Stimulated activated CD4-positive, alpha-beta T cell treated with anti-CD3 and anti-CD28 coated beads, Interleukin-2, amount 100 ng/mL, for 24 hours (primary cell): ENCODE measurements at regions not wholly inside any gene's neighbourhood (a gene's known extent, or its start where the extent isn't known, plus 50 kb on each side); places are given as distances from the start of the nearest gene placed in this dataset.
"Not testable (repeated sequence)": the region's sequence is repeated elsewhere in the genome, so short reads cannot be mapped to it uniquely, and the experiment has no call there.

Experiments used
- DNase-seq, 2 donors: peaks; one replicate each; pipeline ENCODE4 v3.0.0-alpha.2; 2020

DNA sequence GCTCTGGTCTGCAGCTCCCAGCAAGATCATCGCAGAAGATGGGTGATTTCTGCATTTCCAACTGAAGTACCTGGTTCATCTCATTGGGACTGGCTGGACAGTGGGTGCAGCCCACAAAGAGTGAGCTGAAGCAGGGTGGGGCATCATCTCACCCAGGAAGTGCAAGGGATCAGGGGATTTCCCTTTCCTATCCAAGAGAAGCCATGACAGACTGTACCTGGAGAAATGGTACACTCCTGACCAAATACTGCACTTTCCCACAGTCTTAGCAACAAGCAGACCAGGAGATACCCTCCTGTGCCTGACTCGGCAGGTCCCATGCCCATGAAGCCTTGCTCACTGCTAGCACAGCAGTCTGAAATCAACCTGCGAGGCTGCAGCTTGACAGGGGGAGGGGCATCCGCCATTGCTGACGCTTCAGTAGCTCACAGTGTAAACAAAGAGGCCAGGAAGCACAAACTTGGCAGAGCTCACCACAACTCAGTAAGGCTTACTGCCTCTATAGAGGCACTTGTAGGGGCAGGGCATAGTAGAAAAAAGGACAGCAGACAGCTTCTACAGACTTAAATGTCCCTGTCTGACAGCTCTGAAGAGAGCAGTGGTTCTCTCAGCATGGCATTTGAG is 60.5 kb downstream of the AREG start:
- DNase-seq: not testable (repeated sequence)

- not testable (repeated sequence) for DNase-seq
Observed at GRCh38 chr4:74509363-74509762, 64.4 kb downstream of the AREG start.

DNA sequence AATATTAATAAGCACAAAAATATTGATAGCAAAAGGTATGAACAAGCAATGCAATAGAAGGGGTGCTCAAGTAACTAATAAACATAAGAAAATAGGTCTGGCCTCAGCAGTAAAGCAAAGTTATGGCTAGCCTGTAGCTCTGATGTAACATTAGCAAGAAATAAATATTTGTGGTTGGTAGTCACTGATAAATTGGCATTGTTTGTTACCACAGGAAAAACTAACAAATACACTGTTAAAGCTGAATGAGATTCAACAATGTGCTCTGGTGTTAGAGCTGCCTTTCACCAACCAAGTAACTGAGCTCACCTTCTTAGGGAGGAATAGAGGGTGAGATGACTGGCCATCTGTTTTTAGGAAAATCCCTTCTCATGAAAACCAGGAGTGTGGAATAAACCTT is 71.4 kb downstream of the AREG start:
- no peak for DNase-seq

GRCh38 chr4:74517996-74518395 is 73.1 kb downstream of the AREG start:
- no peak for DNase-seq

DNA sequence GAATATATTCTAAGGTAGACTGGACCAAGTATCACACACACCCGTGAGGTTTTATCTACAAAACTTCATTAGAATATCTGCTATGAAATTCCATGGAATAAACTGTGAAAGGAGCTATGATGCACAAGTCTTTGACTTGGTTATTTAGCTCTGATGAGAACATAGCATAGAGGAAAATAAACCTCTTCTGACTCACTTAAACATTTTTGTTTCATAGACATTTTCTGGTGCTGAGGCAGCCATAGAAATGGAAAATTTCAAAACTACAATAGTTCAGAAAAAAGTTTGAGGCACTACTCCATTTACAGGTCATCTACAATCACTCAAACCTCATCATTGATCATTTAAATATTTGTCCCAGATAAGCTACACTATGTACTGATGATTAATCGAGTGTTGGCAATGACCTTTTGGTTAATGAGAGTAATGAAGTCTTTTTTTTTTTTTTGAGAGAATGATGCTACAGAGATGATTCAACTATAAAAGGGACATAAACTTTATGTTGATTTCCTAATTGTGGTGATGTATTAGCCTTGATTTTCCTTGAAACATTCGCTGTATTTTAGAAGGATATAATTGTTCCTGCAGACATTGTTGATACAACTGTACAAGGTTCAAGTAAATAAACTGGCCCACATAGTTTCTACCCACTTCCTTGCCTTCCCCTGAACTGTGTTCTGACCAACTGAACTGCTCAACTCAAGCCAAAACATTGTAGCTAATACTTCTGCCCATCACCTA is 77.5 kb downstream of the AREG start:
- DNase-seq: no peak

DNA sequence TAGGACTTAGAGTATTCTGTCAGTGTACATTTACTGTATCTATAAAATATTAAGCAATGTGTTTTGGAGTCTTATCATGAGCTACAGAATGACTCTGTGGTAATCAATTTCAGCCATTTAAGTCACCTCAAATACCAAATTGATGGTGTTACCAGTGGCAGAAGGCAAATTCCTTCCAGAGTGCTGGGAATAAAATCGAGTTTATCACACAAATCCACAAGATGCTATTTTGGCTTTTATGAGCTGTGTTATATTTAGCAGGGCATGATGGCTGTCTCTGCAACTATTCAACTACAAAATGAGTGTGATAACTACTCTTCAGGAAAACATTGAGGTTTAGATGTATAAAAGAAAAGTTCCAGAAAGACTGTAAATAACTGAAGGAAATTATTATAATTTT is 78.2 kb downstream of the AREG start:
- DNase-seq: no peak

- DNase-seq: no peak
Observed at GRCh38 chr4:74524985-74525384, 80.0 kb downstream of the AREG start.

DNA sequence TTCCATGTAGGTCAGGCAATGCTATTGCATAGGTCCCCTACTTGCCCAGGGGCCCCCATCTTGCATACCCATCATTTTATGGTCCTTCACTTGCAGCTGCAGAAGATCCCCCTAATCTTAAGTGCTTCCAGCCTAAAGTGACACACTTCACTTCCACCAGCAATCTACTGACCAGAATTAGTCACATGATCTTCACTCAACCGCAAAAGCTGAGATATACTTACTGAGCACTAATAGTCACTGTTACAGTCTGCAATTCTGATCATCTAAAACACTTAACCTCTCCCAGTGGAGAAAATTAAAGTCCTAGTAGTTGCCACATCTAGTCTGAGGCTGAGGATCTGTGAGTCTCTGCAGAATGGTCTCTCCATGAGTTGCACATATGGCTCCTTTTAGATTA is 82.1 kb downstream of the AREG start:
- no peak for DNase-seq

DNA sequence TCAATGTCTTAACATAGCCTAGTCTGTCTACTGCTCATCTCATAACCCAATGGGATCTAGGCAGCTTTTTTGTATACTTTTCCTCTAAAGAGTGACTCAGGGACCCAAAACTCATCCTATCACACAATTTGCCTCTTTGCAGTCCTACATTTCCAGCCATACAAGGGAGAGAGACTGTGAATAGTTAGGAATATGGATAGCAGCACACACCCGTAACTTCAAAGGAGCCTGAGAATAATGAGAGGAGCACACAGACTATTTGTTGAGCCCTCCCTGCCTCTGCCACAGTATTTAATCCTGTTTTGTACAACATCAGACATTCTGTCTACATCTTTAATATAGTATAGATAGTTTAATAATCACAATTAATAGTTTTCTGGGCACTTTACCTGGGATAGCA is 83.2 kb downstream of the AREG start:
- no peak for DNase-seq

DNA sequence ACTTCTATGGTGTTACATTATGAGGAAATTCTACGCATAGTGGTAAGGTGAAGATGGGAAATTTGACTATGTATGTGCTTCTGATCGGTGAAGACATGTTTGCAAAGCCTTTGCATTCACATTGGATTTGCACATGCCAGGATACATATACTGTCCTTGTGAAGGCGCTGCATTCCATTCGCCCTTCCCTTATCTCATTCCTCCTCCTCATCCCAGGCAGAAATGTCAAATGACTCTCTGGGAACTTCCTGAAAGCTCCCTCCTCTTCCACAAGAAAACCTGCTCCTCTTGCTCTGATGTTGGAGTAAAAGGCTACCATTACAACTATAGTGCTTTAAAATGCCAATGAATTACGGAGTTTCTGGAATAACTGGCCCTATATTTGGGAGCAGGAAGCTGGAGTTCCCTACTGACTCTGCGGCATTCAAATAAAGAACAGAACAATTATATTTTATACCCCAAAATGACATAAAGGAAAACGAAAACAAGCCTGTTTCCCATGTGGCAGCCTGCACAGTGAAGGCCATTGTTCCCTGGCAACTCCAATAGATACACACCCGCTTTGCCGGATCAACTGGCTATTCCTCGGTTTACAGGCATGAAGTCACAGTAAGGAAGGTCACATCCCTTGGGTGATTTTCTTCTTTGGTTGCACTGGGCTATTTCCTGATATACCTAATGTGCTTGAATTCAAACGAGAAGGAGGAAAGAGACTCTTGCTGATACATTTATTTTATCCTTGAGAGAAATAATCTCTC is 84.5 kb downstream of the AREG start:
- DNase-seq: no peak

DNA sequence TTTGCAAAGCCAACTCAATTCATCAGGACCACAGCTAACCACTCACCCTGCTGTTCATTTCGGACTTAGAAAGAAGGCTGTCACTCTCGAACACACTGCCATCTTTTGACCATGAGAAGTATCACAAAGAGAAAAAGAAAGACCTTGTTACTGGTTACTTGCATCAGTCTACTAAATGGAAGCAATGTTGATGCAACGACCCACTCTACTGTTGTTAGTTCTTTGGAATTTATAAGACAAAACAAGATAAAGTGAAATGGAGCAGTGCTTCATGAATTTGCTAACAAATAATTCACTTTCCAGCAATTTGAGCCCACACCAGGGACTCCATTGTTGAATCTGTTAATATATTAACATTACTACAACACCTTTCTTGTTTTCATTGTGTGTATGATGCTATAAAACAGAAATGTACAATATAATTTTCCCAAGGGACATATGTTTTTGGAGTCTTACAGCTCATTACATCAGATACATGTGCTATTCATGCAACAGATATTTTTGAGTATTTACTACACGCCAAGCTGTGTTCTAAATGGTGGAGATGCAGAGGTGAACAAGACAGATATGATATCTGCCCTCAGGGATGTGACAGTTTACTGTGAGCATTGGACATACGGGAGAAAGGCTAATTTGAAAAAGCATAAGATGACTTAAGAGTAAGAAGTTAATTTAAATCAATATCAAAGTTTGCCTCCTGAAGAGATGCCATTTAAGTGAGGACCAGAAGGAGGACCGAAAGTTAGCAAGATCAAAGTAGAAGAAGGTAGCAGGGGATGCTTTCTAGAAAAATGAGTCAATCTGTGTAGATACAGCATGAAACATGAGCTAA is 87.2 kb downstream of the AREG start:
- DNase-seq: no peak

DNA sequence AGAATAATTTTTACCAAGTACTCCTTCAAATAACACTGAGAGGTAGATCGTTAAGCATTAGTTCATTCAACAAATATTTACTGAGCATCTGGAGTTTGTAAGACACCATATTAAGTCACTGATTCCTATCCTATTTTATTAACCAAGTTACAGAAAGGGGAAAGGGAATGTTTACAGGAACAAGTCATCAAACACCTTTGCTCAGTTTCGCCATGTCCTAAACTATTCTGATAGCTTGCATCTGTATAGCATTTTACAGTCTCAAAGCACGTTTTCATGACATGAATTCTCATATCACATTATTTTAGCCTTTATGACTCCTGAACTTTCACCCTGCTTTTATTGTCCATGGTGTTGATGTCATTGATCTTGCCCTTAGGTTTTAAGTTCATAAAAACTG is 89.2 kb downstream of the AREG start:
- no peak for DNase-seq

DNA sequence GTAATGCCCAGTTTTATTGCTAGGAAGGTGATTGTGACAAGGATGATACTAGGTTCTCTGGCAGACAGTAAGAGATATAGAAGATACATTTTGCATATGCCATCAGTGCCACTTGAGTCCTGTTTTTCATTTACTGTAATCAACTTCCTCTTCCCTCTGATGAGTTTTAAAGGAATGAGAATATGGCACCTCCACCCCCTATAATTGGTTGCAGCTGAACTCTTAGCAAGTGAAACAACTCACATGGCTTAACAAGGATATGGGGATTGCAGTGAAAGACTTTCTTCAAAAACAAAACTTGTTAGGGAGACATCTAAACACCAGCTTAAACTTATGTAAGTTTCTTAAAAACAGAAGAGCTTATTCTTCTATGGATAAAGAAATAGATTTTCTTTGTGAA is 90.0 kb downstream of the AREG start:
- DNase-seq: no peak

- DNase-seq: no peak
Observed at GRCh38 chr4:74535512-74535911, 90.6 kb downstream of the AREG start.

DNA sequence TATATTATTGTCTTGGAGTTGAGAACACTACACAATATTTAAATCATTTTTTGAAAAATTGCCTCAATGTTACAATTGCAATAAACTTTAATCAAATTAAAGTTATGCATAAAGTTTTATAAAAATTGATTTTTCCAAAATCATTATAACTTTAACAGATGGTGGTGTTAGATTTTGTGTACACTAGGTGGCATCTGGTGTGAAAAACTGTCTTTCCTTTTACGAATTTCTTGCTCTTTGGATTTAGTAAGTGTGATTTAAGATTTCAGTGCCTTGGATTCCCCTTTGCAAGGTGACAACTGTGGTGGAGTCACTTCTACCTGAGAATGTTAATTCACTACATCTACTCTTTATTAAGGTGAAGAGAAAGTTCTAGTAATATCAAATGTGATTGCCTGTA is 91.6 kb downstream of the AREG start:
- DNase-seq: no peak

- DNase-seq: no peak
Observed at GRCh38 chr4:74537459-74537858, 92.5 kb downstream of the AREG start.

- DNase-seq: no peak
Observed at GRCh38 chr4:74539044-74539790, 94.3 kb downstream of the AREG start.

DNA sequence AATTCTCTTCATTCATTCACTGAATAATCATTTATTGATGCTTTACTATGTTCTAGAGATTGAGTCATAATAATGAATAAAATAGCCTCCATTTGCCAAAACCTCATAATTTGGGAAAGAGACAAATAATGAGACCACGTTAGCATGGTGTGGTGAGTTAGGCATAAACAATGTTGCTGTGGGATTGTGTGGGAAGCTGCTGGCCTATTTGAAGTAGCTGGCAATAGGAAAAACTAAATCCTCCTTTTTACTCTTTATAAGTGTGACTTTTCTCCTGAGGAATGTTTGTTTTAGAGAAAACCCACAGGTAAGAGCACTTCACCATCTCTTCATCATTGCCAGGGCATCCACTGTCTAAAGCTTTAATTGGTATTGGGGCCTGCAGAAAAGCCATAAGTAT is 95.3 kb downstream of the AREG start:
- no peak for DNase-seq

DNA sequence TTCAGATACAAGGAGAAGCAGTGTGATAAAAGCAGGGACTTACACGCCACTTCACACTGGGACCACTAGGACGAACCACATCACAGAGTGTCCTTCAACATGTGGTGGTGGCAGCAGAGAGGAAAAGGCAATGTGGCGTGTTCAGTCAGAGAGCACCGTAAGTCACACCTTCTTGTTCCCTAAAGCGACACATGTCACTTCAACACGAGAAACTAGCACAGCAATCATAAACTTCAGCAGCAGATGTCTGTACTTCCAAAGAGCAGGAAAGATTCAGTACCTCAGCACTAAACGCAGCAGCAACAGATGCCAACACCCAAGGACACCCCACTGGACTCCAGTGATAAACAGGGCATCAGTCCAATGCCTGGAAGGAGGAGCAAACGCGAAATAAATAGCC is 96.7 kb downstream of the AREG start:
- no peak for DNase-seq

- no peak for DNase-seq
Observed at GRCh38 chr4:74543231-74543781, 98.4 kb downstream of the AREG start.

- DNase-seq: no peak
Observed at GRCh38 chr4:74543983-74544382, 99.0 kb downstream of the AREG start.
